ENCODE measurements at regions not wholly inside any gene's neighbourhood (a gene's known extent, or its start where the extent isn't known, plus 50 kb on each side); places are given as distances from the start of the nearest gene placed in this dataset.

DNA sequence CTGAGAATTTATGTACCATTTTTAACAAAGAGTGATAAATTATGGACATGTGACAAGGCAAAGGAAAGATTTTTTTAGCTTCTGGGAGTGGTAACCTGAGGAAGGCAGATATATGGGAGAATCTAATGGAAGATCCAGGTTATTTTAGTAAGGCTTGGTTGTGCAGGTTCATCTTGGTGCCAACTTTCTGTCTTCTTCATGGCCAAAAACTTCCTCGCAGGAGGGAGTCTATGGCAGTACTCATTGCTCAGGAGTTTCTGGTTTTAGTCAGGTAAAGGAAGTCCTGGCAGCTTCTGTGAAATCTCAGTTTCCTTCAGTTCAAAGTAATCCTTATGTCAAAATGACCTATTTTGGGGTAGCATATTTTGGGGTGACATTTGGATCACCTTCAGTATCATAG is 248.3 kb upstream of the KCNN2 start:
- Histone ChIP-seq H3K27me3 (replicated peaks; ENCODE audit: control insufficient read depth, insufficient read depth, low read length) (no peaks in the 10 kb centered on the region), H3K36me3 (ENCODE audit: control insufficient read depth, insufficient read depth, low read length) (no peaks in the 10 kb centered on the region), H3K4me3 (replicated peaks; ENCODE audit: low read depth, low read length) (no peak overlapping the region)
- DNase-seq (ENCODE audit: extremely low read depth, insufficient read length), result no peak
- TF ChIP-seq, protein P1, sequence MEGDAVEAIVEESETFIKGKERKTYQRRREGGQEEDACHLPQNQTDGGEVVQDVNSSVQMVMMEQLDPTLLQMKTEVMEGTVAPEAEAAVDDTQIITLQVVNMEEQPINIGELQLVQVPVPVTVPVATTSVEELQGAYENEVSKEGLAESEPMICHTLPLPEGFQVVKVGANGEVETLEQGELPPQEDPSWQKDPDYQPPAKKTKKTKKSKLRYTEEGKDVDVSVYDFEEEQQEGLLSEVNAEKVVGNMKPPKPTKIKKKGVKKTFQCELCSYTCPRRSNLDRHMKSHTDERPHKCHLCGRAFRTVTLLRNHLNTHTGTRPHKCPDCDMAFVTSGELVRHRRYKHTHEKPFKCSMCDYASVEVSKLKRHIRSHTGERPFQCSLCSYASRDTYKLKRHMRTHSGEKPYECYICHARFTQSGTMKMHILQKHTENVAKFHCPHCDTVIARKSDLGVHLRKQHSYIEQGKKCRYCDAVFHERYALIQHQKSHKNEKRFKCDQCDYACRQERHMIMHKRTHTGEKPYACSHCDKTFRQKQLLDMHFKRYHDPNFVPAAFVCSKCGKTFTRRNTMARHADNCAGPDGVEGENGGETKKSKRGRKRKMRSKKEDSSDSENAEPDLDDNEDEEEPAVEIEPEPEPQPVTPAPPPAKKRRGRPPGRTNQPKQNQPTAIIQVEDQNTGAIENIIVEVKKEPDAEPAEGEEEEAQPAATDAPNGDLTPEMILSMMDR (IDR thresholded peaks at IDR 0.05; ENCODE audit: insufficient read depth, low read length, poor library complexity, severe bottlenecking), result no peak

DNA sequence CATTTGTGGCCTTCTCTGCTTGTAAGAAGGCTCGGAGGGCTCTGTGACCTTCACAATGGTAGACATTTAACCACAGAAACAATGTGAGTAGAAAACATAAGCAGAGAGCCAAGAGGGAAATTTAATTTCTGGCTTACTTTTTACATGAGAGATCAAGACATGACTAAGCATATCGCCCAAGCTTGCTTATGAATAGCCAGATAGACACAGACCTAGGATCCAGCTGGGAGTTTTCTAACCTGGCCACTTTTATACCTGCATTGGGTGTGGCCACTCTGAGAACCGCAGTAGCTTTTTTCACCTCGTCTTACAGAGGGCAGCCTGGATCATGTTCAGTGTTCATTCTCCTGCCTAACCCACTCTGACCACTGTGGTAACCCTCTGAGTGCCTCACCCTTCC is 244.9 kb upstream of the KCNN2 start:
- no peak for DNase-seq (ENCODE audit: extremely low read depth, insufficient read length)
- H3K36me3 ChIP-seq (ENCODE audit: control insufficient read depth, insufficient read depth, low read length), result no peaks in the 10 kb centered on the region
- TF ChIP-seq, protein P1 (IDR thresholded peaks at IDR 0.05; ENCODE audit: insufficient read depth, low read length, poor library complexity, severe bottlenecking), result no peak
- H3K27me3 ChIP-seq (replicated peaks; ENCODE audit: control insufficient read depth, insufficient read depth, low read length), result no peaks in the 10 kb centered on the region
- H3K4me3 ChIP-seq (replicated peaks; ENCODE audit: low read depth, low read length), result no peak overlapping the region

DNA sequence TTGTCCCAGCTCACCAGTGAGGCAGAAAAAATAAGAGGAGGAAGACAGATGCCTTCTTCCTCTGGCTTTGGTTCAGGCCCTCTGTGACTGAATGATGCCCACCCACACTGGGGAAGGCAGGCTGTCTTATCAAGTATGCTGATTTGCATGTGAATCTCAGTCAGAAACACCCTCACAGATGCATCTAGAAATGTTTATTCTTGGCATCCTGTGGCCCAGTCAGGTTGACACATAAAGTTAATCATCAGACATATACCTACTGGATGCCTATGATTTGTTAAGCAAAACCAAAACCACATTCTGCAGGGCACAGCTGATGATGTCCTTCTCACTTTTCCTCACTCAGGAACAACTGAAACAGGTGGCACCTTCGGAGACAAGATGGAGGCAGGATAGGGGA is 243.4 kb upstream of the KCNN2 start:
- Histone ChIP-seq H3K27me3 (replicated peaks; ENCODE audit: control insufficient read depth, insufficient read depth, low read length) (no peaks in the 10 kb centered on the region), H3K4me3 (replicated peaks; ENCODE audit: low read depth, low read length) (no peak overlapping the region), H3K36me3 (ENCODE audit: control insufficient read depth, insufficient read depth, low read length) (no peaks in the 10 kb centered on the region)
- TF ChIP-seq, protein P1 (IDR thresholded peaks at IDR 0.05; ENCODE audit: insufficient read depth, low read length, poor library complexity, severe bottlenecking), result no peak
- no peak for DNase-seq (ENCODE audit: extremely low read depth, insufficient read length)

DNA sequence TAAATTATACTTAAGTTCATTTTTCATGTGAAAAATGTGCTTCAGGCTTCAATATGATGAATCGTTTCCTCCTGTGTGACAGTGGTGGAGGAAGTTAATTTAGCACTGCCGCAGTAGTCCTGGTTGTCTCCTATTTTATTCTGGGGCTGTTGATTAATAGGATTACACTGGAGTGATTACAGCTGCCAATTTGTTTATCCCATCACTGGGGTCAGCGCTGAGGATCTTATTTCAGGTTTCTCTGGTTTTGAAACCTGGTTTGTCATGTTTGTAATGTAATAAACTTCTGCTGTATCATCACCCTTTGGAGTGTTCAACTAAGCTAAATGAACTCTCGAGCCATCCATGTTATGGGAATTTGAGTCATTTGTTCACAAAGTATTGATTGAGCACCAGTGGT is 241.7 kb upstream of the KCNN2 start:
- no peaks in the 10 kb centered on the region for H3K27me3 ChIP-seq (replicated peaks; ENCODE audit: control insufficient read depth, insufficient read depth, low read length)
- H3K36me3 ChIP-seq (ENCODE audit: control insufficient read depth, insufficient read depth, low read length), result no peaks in the 10 kb centered on the region
- TF ChIP-seq, protein P1 (IDR thresholded peaks at IDR 0.05; ENCODE audit: insufficient read depth, low read length, poor library complexity, severe bottlenecking), result no peak
- no peak overlapping the region for H3K4me3 ChIP-seq (replicated peaks; ENCODE audit: low read depth, low read length)
- no peak for DNase-seq (ENCODE audit: extremely low read depth, insufficient read length)

DNA sequence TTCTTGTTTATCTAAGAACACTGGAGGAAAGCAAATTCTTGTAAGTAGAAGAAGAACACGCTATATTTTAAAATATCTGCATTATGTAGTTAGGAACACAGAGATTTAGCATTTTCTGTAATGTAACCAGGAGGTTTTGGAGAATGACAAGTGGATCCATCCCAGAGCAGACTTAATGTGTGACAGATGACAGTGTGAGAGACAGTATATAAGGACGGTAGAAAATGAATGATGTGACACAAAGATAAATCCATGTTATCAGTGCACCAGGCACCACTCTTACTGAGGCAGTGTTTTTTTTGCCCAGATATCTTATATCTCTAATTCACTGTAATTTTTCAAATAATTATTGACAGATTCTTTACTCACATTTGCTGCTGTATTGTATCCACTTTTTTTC is 239.0 kb upstream of the KCNN2 start:
- Histone ChIP-seq H3K4me3 (replicated peaks; ENCODE audit: low read depth, low read length) (no peak overlapping the region), H3K36me3 (ENCODE audit: control insufficient read depth, insufficient read depth, low read length) (no peaks in the 10 kb centered on the region), H3K27me3 (replicated peaks; ENCODE audit: control insufficient read depth, insufficient read depth, low read length) (no peaks in the 10 kb centered on the region)
- DNase-seq (ENCODE audit: extremely low read depth, insufficient read length), result no peak
- TF ChIP-seq, protein P1 (IDR thresholded peaks at IDR 0.05; ENCODE audit: insufficient read depth, low read length, poor library complexity, severe bottlenecking), result no peak

DNA sequence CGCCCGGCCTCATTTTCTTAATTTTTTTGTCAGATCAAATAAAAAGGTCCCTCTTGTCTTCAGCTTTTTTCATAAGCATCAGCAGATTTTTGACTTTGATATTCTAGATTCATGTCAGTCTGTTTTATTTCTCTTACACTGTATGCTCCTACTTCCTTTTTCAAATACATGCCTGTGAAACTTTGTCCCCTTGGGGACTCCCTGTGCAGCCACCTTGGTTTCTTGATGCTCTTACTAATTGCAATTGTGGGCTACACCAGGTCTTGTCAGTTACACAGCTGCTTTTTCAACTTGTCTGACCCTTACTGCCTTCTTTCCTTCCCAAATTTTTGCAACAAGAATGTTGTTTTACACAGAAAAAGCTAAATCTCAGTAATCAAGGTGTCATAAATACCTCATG is 238.2 kb upstream of the KCNN2 start:
- Histone ChIP-seq H3K27me3 (replicated peaks; ENCODE audit: control insufficient read depth, insufficient read depth, low read length) (no peaks in the 10 kb centered on the region), H3K36me3 (ENCODE audit: control insufficient read depth, insufficient read depth, low read length) (no peaks in the 10 kb centered on the region), H3K4me3 (replicated peaks; ENCODE audit: low read depth, low read length) (no peak overlapping the region)
- TF ChIP-seq, protein P1 (IDR thresholded peaks at IDR 0.05; ENCODE audit: insufficient read depth, low read length, poor library complexity, severe bottlenecking), result no peak
- no peak for DNase-seq (ENCODE audit: extremely low read depth, insufficient read length)
